Fibroblast of skin of back (primary cell): ENCODE measurements at regions not wholly inside any gene's neighbourhood (a gene's known extent, or its start where the extent isn't known, plus 50 kb on each side); places are given as distances from the start of the nearest gene placed in this dataset.
"Not testable (repeated sequence)": the region's sequence is repeated elsewhere in the genome, so short reads cannot be mapped to it uniquely, and the experiment has no call there.

Experiments
- DNase-seq: peaks from one replicate; pipeline ENCODE4 v3.0.0-alpha.2; 2013

DNA sequence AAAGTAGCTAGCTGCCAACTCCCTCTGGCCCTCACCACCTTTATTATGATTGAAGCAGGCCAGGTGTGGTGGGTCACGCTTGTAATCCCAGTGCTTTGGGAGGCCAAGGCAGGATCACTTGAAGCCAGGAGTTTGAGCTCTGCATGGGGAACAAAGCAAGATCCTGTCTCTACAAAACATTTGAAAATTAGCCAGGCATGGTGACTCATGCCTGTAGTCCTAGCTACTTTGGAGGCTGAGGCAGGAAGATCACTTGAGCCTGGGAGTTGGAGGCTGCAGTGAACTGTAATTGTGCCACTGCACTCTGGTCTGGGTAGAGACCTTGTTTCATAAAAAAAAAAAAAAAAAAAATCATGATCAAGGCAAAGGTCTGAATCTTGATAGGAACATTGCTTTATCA, 467.0 kb upstream of the DIPK2B start:
- DNase-seq, result peak; percentile 42

DNA sequence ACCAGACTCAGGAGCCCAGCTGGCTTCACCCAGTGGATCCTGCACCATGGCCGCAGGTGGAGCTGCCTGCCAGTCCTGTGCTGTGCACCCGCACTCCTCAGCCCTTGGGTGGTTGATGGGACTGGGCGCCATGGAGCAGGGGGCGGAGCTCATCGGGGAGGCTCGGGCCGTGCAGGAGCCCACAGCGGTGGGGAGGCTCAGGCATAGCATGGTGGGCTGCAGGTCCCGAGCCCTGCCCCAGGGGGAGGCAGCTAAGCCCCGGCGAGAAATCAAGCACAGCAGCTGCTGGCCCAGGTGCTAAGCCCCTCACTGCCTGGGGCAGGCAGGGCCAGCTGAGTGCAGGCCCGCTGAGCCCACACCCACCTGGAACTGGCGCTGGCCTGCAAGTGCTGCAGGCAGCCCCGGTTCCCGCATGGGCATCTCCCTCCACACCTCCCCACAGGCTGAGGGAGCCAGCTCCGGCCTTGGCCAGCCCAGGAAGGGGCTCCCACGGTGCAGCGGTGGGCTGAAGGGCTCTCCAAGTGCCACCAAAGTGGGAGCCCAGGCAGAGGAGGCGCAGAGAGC, 464.1 kb upstream of the DIPK2B start:
- no peak for DNase-seq

DNA sequence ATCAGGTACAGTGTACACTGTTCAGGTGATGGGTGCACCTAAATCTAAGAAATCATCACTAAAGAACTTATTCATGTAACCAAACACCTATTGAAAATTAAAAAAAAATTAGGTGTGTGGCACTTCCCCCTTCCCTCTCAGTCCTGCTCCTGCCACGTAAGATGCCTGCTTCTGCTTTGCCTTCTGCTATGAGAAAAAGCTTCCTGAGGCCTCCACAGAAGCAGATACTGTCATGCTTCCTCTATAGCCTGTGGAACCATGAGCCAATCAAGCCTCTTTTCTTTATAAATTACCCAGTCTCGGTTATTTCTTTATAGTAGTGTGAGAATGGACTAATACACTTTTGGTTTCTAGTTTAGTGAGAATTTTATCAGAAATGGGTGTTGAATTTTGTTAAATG, 459.8 kb upstream of the DIPK2B start:
- DNase-seq, result no peak

DNA sequence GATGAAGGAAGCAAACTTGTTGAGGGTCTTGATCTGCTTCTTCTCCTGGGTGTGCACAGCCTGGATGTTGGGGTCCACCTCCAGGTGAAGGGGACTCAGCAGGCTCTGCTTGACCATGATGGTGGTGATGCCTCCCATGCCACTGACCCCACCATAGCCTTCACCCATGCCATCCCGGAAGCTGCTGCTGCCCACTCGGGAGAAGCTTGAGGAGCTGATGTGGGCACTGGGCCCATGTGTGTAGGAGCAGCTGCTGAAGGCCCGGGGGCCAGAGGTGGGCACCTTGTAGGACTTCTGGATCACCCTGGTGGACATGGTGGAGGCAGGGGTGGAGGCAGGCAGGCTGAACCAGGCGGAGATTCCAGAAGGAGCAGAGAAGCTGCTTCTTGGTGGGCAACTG, 432.7 kb upstream of the DIPK2B start:
- DNase-seq, result no peak

DNA sequence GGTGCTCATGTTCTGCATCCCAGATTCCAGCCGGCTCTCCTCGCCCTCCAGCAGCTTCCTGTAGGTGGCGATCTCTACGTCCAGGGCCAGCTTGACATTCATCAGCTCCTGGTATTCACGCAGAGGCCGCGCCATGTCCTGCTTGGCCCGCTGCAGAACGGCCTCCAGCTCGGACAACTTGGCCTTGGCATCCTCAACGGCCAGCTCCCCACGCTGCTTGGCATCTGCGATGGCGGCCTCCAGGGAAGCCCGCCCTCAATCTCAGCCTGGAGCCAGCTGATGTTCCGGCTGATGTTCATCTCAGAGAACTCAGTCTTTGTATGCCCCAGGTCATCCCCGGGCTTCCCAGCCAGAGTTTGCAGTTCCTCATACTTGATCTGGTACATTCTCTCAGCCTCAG, 431.8 kb upstream of the DIPK2B start:
- no peak for DNase-seq

DNA sequence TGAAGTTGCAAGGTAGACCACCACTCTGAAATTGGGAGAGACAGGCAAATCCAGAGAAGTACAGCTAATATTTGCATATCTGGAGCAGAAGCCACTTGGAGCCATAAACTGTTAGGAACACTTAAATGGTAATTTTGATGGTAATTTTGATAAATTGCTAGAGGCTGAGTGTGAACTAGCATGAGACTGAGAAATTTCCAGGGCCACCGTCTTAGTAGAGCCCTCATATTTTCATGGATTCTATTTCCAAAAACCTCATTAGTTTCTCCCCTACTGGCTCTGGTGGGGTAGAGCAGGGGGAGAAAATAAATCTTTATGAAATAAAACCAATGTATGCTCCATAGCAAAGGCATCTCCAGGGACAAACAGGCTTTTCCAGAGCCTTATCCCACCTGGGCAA, 429.4 kb upstream of the DIPK2B start:
- no peak for DNase-seq

DNA sequence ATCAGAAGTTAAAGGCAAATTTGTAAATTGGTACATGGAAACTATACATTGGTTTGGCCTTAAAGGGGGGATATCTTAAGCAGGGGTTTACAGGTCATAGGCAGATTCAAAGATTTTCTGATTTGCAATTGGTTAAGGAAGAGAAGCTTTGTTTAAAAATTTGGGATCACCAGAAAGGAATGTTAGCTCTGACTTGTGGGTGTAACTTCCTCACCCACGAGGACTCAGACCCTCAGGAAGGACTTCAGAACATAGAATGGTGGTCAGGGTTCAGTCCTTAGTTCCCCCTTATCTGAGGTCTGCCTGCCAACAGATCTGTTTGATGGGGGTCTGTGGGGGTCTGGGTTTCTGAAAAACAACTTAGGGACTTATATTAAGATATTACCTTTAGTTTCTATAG, 427.4 kb upstream of the DIPK2B start:
- peak; percentile 54 for DNase-seq

DNA sequence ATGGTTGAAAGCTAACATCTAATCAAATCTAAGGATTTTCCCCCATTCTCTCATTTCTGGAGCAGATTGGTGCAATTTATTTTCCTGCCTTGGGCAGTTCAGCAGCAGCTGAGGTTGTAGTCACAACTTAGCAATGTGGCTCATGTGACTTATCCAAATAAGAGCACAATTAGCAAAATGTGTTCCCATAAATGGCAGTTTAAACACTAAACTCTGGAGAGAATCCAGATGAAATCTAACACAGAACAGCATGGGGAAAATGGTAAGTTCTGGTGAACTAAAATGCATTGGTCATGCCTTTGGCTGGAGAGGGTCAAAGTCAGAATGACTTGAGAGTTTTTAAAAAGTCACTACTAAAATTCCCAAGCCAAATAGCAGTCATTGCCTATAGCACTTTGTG, 422.6 kb upstream of the DIPK2B start:
- DNase-seq, result peak; percentile 92

DNA sequence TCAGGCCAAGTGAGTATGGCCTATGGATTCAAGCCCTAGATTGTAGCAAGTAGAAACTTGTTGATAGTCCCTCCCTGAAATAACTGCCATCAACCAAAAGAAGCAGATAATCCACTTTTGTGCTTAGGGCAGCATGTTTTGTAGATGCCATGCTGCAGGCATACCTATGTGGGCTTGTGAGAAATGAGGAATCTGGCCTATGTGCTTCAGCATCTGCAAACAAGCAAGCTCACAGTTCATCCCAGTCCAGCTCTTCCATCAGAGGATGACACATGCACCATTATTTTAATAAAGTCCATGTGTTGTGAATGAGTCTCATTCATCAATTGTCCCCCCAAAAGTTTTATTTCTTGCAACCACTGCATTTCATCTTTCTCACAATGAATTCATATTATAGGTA, 421.9 kb upstream of the DIPK2B start:
- DNase-seq, result peak; percentile 73

DNA sequence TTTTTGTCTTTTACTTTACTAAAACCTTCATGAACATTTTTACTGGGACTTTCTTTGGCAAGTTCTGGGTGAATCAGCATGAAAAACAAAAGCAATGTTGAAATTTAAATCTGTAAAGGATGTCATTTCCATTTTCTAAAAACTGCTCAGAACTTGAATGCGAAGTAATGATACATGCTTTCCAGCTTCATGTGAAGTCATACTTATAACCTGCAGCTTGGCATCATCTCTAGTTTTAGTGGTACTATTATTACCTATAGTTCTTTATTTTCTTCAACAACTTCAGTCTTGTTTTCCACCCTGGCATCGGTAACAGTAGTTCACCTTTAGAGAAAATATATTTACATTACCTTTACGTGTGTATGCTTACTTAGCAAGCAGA, 421.4 kb upstream of the DIPK2B start:
- no peak for DNase-seq

DNA sequence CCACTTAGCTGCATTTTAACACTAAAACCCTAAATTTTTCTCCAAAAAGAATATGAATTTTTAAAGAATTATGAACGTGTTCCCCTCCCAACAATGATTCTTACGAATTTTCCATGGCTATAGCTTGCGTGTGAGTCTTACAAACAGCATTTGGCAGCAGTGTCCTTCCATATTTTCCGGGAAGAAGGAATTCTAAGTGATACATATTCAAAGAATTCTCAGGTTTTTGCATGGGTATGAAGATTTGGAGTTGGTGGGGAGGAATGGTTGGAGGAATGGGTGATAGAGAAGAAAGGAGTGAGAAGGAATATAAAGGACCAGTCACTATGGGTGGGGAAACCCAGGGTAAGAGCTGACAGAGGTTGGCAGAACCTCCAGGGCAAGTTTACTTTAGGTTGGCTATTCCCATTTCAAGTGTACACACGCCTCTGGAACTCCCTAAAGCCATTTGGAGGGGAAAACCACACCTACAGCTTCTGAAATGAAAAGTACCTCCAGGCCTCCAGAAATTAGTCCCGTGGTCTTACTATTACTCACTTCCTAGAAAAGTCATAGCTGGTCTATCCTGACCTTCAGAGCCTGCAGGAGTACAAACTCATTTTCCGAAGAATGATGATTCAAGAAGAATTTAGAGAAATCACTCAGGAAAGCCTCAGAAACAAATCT, 420.8 kb upstream of the DIPK2B start:
- DNase-seq, result peak; percentile 73

DNA sequence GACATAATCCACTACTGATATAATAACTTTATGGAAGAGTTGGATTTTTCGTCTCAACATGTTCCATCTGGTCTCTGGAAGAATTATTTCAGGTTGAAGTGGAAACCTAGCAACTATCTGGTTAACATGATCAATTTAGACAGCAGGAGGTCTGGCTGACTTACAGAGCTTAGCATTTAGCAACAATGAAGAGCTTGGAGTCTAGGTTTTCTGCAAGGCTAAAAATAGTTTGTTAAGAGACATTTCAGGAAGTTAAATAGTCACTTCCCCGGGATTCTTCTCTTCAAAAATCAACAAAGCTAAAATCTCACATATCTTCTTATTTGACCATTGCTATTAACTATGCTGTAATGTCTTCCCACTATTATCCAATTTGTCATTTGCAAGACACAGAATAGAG, 418.6 kb upstream of the DIPK2B start:
- peak; percentile 65 for DNase-seq

DNA sequence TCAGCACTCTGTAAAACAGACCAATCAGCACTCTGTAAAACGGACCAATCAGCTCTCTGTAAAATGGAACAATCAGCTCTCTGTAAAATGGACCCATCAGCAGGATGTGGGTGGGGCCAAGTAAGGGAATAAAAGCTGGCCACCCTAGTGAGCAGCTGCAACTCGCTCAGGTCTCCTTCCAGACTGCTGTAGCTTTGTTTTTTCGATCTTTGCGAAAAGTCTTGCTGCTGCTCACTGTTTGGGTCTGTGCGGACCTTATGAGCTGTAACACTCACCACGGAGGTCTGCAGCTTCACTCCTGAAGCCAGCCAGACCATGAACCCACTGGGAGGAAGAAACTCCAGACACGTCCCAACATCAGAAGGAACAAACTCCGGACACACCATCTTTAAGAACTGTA, 414.9 kb upstream of the DIPK2B start:
- DNase-seq, result not testable (repeated sequence)

DNA sequence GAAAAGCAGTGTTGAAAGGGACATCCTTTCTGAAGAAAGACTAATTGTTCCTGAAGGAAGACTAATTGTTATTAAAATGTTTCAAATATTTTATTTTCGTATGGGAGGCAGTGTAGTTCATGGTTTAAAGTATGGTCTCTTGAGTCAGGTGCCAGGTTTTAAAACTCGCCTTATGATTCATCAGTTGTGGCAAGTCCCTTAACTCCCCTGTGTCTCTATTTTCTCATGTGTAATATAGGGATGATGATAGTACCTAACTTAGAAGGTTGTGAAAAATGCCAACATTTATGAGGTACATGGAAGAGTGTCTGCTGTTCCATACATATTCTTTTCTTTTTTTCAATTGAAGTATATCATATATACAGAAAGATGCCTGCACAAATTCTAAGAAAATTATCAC, 414.2 kb upstream of the DIPK2B start:
- DNase-seq, result no peak

DNA sequence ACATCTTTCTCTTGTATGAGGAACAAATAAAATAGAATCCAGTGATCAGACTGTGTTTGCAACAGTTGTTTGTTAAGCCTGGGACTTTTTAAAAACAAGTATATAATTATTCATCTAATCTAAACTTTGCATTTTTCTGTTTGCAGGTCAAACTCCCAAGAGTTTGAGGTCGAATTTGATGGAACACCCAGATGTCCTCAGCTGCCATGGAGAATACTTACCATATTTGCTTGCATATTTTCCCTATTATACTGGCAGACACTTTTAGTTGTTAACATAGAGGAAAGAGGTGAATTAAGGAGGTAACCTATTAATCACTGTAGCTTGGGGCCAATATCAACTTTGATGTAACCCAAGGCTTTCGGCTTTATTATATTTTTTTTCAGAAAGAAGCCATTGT, 401.5 kb upstream of the DIPK2B start:
- peak; percentile 14 for DNase-seq

DNA sequence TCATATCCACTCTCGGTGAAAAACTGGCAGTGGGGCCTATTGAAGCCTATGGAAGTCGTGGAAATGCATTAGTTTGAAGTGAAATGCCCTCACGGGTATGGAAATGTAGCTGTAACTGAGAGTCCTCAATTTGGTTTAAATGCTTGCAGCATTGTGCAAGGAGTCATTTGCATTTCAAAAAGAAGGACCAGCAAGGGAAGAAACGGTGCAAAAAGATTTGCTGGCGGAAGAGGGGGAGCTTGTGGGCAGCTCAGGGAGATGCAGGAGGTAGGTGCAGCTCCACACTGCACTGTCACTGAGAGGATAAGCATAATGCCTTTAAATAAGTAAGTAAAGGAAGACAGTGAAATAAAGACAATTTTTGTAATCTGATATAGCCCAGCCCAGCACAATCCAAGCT, 400.4 kb upstream of the DIPK2B start:
- DNase-seq, result no peak

DNA sequence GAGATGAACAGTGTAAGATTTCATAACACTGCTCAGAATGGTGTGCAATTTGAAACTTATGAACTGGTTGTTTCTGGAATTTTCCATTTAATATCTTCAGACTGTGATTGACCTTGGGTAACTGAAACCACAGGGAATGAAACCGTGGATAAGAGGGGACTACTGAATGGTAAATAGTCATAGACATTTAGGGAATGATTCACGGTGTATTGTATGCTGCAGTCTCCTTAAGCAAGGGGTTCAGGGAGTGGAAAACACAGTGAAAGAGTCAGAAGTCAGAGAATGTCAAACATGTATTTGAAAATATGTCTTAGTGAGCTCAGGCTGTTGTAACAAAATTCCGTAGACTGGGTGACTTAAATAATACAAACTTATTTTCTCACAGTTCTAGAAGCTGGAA, 398.2 kb upstream of the DIPK2B start:
- DNase-seq, result peak; percentile 69

DNA sequence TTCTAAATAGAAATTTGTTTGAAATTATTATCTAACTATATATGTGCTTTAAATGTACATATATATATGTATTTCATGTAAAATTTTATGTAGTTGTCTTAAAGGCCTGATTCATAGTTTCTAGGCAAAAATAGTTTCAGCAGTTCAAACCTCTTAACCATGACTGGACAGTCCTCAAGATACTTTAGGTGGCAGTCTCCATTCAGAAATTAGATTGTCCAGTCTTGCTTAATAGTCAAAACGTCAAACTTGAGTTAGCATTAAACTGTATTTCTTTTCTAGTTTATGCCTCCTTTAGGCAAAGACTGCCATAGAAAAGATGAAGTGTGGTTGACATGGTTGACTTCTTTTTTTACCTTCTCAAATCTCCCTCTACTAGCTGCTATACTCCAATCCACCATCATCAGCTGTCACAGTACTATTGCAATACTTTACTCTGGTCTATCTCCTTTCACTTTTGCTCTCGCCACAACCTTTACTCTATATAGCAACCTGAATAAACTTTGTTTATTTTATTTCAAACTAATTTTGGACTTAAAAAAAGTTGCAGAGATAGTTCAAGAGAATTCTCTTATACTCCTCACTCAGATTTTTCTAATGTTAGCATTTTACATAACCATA, 395.6 kb upstream of the DIPK2B start:
- peak; percentile 7 for DNase-seq

DNA sequence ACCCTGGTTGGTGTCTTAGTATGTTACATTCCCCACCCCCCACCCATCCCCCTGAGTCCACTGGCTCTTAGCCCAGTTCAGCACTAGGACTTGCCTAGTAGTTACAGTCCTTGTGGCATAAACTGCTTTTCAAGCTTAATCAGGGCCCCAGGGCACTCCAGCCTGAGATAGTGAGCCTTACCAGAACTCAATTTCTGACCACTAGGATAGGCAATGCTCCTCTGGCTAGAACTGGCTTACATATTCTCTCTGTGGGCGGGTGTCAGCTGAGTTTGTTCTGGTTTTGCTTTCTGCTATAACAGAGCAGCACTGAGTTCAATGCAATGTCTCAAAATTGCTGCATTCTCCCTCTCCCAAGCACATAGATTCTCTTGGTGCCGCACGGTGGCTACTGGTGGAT, 391.4 kb upstream of the DIPK2B start:
- DNase-seq, result no peak

DNA sequence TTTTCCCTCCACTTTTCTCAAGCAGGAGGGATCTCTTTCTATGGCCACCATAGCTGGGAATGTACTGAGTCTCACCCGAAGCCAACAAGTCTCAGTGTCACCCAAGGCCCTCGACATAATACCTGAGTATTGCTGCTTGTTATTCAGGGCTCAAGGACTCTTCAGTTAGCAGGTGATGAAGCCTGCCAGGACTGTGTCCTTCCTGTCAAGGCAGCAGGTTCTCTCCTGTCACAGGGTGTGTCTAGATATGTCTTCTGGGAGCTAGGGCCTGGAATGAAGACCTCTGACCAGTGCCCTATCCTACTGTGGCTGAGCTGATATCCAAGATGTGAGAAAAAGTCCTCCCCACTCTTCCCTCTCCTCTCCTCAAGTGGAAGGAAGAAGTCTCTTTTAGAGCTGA, 391.0 kb upstream of the DIPK2B start:
- no peak for DNase-seq

DNA sequence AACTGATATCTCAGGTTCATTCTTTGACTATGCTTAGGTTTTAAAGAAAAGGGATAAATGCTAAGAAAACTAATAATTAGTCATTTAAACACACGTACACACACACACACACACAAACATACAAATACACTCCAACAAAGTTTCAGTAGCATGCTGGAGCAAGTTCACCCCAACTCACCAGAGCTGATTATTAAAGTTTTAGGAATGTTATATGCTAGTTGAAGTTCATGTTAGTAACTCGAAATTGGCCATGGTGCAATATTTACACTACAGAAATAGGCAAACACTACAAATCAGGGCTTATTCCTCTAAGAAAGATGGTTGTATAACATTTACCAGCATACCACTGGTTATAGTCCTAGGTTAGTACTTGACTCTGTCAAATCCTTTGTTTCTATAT, 384.0 kb upstream of the DIPK2B start:
- no peak for DNase-seq

DNA sequence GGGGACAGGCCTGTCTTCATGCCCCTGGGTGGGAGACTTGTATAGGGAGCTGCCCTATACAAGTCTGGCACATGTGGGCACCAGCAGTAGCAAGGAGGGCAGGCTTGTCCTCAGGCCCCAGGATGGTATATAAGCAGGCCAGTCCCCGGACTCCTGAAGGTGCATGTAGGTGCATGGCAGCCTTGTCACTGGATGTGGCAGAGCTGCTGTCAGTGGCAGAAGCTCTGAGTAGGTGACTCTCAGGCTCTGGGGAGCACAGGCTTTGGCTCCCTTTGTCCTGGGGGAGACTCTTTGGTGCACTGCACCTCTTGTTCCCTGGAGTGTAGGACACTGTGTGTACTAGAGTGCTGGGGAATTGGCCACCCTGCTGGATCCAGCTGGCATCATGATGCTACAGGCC, 376.7 kb upstream of the DIPK2B start:
- no peak for DNase-seq

DNA sequence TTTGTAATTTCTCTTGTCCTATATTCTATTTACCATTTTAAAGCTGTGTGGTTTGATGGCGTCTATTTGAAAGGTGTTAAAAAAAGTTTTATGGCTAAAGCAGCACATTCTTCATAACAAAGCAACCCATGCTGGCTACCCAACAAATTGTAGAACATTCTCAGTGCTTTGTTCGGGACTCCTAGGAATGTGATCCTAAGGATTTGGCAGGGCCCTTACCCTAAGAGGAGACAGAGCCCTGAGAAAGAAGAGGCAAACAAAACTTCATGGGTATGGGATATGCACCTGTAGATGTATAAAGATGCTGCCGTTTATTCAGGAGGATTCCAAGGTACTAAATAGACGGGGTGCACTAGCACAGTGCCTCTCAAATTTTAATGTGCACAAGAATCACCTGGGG, 370.8 kb upstream of the DIPK2B start:
- DNase-seq, result no peak

DNA sequence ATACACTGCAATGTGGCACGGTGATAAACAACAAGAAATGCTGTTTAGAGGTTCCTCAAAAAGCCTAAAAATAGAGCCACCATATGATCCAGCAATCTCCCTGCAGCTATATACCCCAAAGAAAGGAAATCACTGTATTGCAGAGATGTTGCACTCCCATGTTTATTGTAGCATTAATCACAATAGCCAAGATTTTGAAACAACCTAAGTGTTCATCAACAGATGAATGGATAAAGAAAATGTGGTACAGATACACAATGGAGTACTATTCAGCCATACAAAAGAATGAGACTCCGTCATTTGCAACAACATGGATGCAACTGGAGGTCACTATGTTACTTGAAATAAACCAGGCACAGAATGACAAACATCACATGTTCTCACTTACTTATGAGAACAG, 365.8 kb upstream of the DIPK2B start:
- no peak for DNase-seq

DNA sequence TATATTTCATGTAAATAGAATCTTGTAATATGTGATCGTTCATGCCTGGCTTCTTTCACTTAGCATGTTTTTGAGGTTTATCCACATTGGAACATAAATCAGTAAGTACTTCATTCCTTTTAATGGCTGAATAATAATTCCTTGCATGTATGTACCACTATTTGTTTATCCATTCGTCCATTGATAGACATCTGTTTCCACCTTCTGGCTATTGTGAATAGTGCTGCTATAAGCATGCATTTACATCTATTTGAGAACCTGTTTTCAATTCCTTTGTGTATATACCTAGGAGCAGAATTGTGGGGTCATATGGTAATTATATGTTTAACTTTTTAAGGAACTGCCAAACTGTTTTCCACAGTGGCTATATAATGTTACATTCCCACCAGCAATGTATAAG, 356.7 kb upstream of the DIPK2B start:
- DNase-seq, result no peak
